Central memory CD8-positive, alpha-beta T cell (primary cell): ENCODE measurements at regions not wholly inside any gene's neighbourhood (a gene's known extent, or its start where the extent isn't known, plus 50 kb on each side); places are given as distances from the start of the nearest gene placed in this dataset.

Experiments used
- ATAC-seq: fragments of 150-1000 bp; cut with Tn5 transposase; replicated peaks from 2 replicates; pipeline ENCODE4 v1.10.0; 2022; ENCODE audit warnings: mild to moderate bottlenecking, moderate FRiP score, moderate number of reproducible peaks; ENCODE audit not compliant: poor library complexity, severe bottlenecking; ENCODE audit errors: extremely low read depth
- DNase-seq, 2 donors: peaks; one replicate each; pipeline ENCODE4 v3.0.0; 2021; ENCODE audit warnings: low spot score in 2 of 2
- H3K27ac Mint-ChIP-seq: one replicate; pipeline ENCODE4 v1.8.0; 2022; ENCODE audit warnings: low read depth, mild to moderate bottlenecking, moderate library complexity, mixed read lengths
- H3K27me3 Mint-ChIP-seq: one replicate; pipeline ENCODE4 v1.8.0; 2022; ENCODE audit warnings: mixed read lengths
- H3K36me3 Mint-ChIP-seq: one replicate; pipeline ENCODE4 v1.8.0; 2022; ENCODE audit warnings: mild to moderate bottlenecking, moderate library complexity, mixed read lengths; ENCODE audit not compliant: insufficient read depth
- H3K4me1 Mint-ChIP-seq: one replicate; pipeline ENCODE4 v1.8.0; 2022; ENCODE audit warnings: mixed read lengths
- H3K4me3 Mint-ChIP-seq: one replicate; pipeline ENCODE4 v1.8.0; 2022; ENCODE audit warnings: mild to moderate bottlenecking, moderate library complexity, mixed read lengths
- H3K9me3 Mint-ChIP-seq: one replicate; pipeline ENCODE4 v1.8.0; 2022; ENCODE audit warnings: mixed read lengths

GRCh38 chr4:36446275-36446674 is 164.9 kb downstream of the DTHD1 start:
- H3K36me3 Mint-ChIP-seq, result no peaks in the 10 kb centered on the region
- ATAC-seq, result no peak
- H3K27ac Mint-ChIP-seq, result no peak overlapping the region
- no peak overlapping the region for H3K4me3 Mint-ChIP-seq
- no peaks in the 10 kb centered on the region for H3K9me3 Mint-ChIP-seq
- no peaks in the 10 kb centered on the region for H3K4me1 Mint-ChIP-seq
- DNase-seq, result no peak
- peaks cover 51% of the 10 kb centered on the region for H3K27me3 Mint-ChIP-seq

GRCh38 chr4:36461344-36461743 is 179.9 kb downstream of the DTHD1 start:
- H3K27ac Mint-ChIP-seq, result no peak overlapping the region
- DNase-seq (no peak), ATAC-seq (no peak)
- peaks cover 16% of the 10 kb centered on the region for H3K27me3 Mint-ChIP-seq
- no peaks in the 10 kb centered on the region for H3K36me3 Mint-ChIP-seq
- no peaks in the 10 kb centered on the region for H3K9me3 Mint-ChIP-seq
- peaks cover 5% of the 10 kb centered on the region for H3K4me1 Mint-ChIP-seq
- no peak overlapping the region for H3K4me3 Mint-ChIP-seq

GRCh38 chr4:36467670-36468069 is 186.3 kb downstream of the DTHD1 start:
- peaks cover 44% of the 10 kb centered on the region for H3K27me3 Mint-ChIP-seq
- no peaks in the 10 kb centered on the region for H3K9me3 Mint-ChIP-seq
- H3K27ac Mint-ChIP-seq, result no peak overlapping the region
- ATAC-seq (no peak), DNase-seq (no peak)
- H3K4me3 Mint-ChIP-seq, result no peak overlapping the region
- no peaks in the 10 kb centered on the region for H3K36me3 Mint-ChIP-seq
- H3K4me1 Mint-ChIP-seq, result no peaks in the 10 kb centered on the region

- H3K9me3 Mint-ChIP-seq, result no peaks in the 10 kb centered on the region
Measured at GRCh38 chr4:36471903-36472302, 190.5 kb downstream of the DTHD1 start.

GRCh38 chr4:36476135-36476534 is 194.7 kb downstream of the DTHD1 start:
- DNase-seq (no peak), ATAC-seq (no peak)
- peaks cover 63% of the 10 kb centered on the region for H3K27me3 Mint-ChIP-seq
- no peaks in the 10 kb centered on the region for H3K9me3 Mint-ChIP-seq
- no peak overlapping the region for H3K27ac Mint-ChIP-seq
- no peak overlapping the region for H3K4me3 Mint-ChIP-seq
- H3K4me1 Mint-ChIP-seq, result no peaks in the 10 kb centered on the region
- no peaks in the 10 kb centered on the region for H3K36me3 Mint-ChIP-seq

More at GRCh38 chr4:36471903-36472302, 190.5 kb downstream of the DTHD1 start:
- Mint-ChIP-seq H3K4me1 (no peaks in the 10 kb centered on the region), H3K36me3 (no peaks in the 10 kb centered on the region), H3K4me3 (no peak overlapping the region), H3K27ac (no peak overlapping the region), H3K27me3 (peaks cover 52% of the 10 kb centered on the region)
- no peak for ATAC-seq
- no peak for DNase-seq

GRCh38 chr4:36477861-36478260 is 196.4 kb downstream of the DTHD1 start:
- Mint-ChIP-seq H3K27ac (no peak overlapping the region), H3K4me3 (no peak overlapping the region), H3K9me3 (no peaks in the 10 kb centered on the region), H3K4me1 (no peaks in the 10 kb centered on the region), H3K27me3 (peaks cover 63% of the 10 kb centered on the region), H3K36me3 (no peaks in the 10 kb centered on the region)
- DNase-seq, result no peak
- no peak for ATAC-seq

GRCh38 chr4:36485885-36486284 is 204.5 kb downstream of the DTHD1 start:
- Mint-ChIP-seq H3K4me3 (no peak overlapping the region), H3K27ac (no peak overlapping the region), H3K36me3 (no peaks in the 10 kb centered on the region), H3K4me1 (no peaks in the 10 kb centered on the region), H3K27me3 (peaks cover 21% of the 10 kb centered on the region), H3K9me3 (no peaks in the 10 kb centered on the region)
- ATAC-seq (no peak), DNase-seq (no peak)

GRCh38 chr4:36489798-36490197 is 208.4 kb downstream of the DTHD1 start:
- H3K9me3 Mint-ChIP-seq, result no peaks in the 10 kb centered on the region
- H3K4me1 Mint-ChIP-seq, result no peaks in the 10 kb centered on the region
- no peak for DNase-seq
- H3K4me3 Mint-ChIP-seq, result no peak overlapping the region
- H3K36me3 Mint-ChIP-seq, result no peaks in the 10 kb centered on the region
- peaks cover 10% of the 10 kb centered on the region for H3K27me3 Mint-ChIP-seq
- no peak overlapping the region for H3K27ac Mint-ChIP-seq
- no peak for ATAC-seq

GRCh38 chr4:36492041-36492440 is 210.6 kb downstream of the DTHD1 start:
- Mint-ChIP-seq H3K27me3 (peaks cover 10% of the 10 kb centered on the region), H3K9me3 (no peaks in the 10 kb centered on the region), H3K4me3 (no peak overlapping the region), H3K4me1 (no peaks in the 10 kb centered on the region), H3K36me3 (no peaks in the 10 kb centered on the region), H3K27ac (no peak overlapping the region)
- ATAC-seq, result no peak
- DNase-seq, result no peak

- ATAC-seq (no peak), DNase-seq (no peak)
- Mint-ChIP-seq H3K27ac (no peak overlapping the region), H3K4me1 (no peaks in the 10 kb centered on the region), H3K4me3 (no peak overlapping the region), H3K27me3 (peaks cover 10% of the 10 kb centered on the region), H3K36me3 (no peaks in the 10 kb centered on the region), H3K9me3 (no peaks in the 10 kb centered on the region)
Measured at GRCh38 chr4:36492590-36492989, 211.2 kb downstream of the DTHD1 start.

- Mint-ChIP-seq H3K36me3 (no peaks in the 10 kb centered on the region), H3K9me3 (no peaks in the 10 kb centered on the region), H3K27me3 (peaks cover 10% of the 10 kb centered on the region), H3K4me1 (no peaks in the 10 kb centered on the region), H3K4me3 (no peak overlapping the region), H3K27ac (no peak overlapping the region)
- DNase-seq, result no peak
- ATAC-seq, result no peak
Measured at GRCh38 chr4:36493251-36493650, 211.8 kb downstream of the DTHD1 start.

GRCh38 chr4:36494016-36494415 is 212.6 kb downstream of the DTHD1 start:
- no peak for ATAC-seq
- H3K4me3 Mint-ChIP-seq, result no peak overlapping the region
- H3K9me3 Mint-ChIP-seq, result no peaks in the 10 kb centered on the region
- DNase-seq, result no peak
- H3K27ac Mint-ChIP-seq, result no peak overlapping the region
- H3K36me3 Mint-ChIP-seq, result no peaks in the 10 kb centered on the region
- no peaks in the 10 kb centered on the region for H3K4me1 Mint-ChIP-seq
- H3K27me3 Mint-ChIP-seq, result peaks cover 10% of the 10 kb centered on the region

GRCh38 chr4:36494747-36495146 is 213.3 kb downstream of the DTHD1 start:
- no peak for DNase-seq
- no peaks in the 10 kb centered on the region for H3K4me1 Mint-ChIP-seq
- H3K27me3 Mint-ChIP-seq, result peaks cover 10% of the 10 kb centered on the region
- no peak overlapping the region for H3K4me3 Mint-ChIP-seq
- no peak overlapping the region for H3K27ac Mint-ChIP-seq
- no peak for ATAC-seq
- no peaks in the 10 kb centered on the region for H3K36me3 Mint-ChIP-seq
- H3K9me3 Mint-ChIP-seq, result no peaks in the 10 kb centered on the region

GRCh38 chr4:36502350-36502749 is 220.9 kb downstream of the DTHD1 start:
- DNase-seq (no peak), ATAC-seq (no peak)
- H3K9me3 Mint-ChIP-seq, result no peaks in the 10 kb centered on the region
- peaks cover 7% of the 10 kb centered on the region for H3K27me3 Mint-ChIP-seq
- H3K4me1 Mint-ChIP-seq, result no peaks in the 10 kb centered on the region
- H3K27ac Mint-ChIP-seq, result no peak overlapping the region
- no peak overlapping the region for H3K4me3 Mint-ChIP-seq
- H3K36me3 Mint-ChIP-seq, result no peaks in the 10 kb centered on the region
